ENCODE measurements at regions not wholly inside any gene's neighbourhood (a gene's known extent, or its start where the extent isn't known, plus 50 kb on each side); places are given as distances from the start of the nearest gene placed in this dataset.
"Not testable (repeated sequence)": the region's sequence is repeated elsewhere in the genome, so short reads cannot be mapped to it uniquely, and the experiment has no call there.

DNA sequence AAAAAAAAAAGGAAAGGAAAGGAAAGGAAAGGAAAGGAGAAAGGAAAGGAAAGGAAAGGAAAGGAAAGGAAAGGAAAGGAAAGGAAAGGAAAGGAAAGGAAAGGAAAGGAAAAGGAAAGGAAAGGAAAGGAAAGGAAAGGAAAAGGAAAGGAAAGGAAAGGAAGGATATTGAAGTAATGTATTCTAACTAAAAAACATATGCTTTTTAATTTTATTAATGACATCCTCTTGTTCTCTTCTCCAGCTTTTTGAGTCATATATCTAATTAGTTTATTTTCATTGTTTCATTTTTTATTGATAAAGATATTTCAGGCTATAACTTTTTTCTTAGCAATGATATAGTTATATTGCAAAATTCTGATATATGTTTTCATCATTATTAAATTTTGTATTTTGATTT, 585.8 kb upstream of the ARID1B start:
- H3K4me3 ChIP-seq (ENCODE audit: low read length); H3K27me3 ChIP-seq (ENCODE audit: insufficient read depth, low read length); H3K9me3 ChIP-seq (ENCODE audit: low read length); H3K4me1 ChIP-seq (ENCODE audit: insufficient read depth, low read length); H3K36me3 ChIP-seq (ENCODE audit: insufficient read depth, low read length); H2AFZ ChIP-seq (ENCODE audit: low read depth, low read length): not testable (repeated sequence)

DNA sequence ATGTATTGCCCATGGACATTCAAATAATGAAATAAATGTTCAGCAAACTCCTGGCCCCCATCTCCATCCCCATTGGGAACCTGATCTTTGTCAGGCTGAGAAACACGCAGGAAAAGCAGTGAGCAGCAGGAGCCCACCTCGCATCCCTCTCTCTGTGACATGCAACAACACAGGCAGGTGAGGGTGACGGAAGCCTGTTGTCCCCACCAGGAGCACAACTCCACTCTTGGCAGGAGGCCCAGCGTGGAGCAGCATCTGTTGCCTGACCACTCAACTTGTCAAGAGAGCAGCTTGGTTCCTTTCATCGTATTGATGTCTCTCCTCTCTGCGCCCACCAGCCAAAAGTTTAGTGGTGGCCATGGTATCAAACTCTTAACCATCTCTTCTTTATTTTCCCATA, 586.9 kb upstream of the ARID1B start:
- Histone ChIP-seq H3K9me3 (ENCODE audit: low read length) (no peaks in the 10 kb centered on the region), H2AFZ (ENCODE audit: low read depth, low read length) (no peak overlapping the region), H3K36me3 (ENCODE audit: insufficient read depth, low read length) (no peaks in the 10 kb centered on the region), H3K4me3 (ENCODE audit: low read length) (no peak overlapping the region), H3K4me1 (ENCODE audit: insufficient read depth, low read length) (no peaks in the 10 kb centered on the region), H3K27me3 (ENCODE audit: insufficient read depth, low read length) (no peaks in the 10 kb centered on the region)

DNA sequence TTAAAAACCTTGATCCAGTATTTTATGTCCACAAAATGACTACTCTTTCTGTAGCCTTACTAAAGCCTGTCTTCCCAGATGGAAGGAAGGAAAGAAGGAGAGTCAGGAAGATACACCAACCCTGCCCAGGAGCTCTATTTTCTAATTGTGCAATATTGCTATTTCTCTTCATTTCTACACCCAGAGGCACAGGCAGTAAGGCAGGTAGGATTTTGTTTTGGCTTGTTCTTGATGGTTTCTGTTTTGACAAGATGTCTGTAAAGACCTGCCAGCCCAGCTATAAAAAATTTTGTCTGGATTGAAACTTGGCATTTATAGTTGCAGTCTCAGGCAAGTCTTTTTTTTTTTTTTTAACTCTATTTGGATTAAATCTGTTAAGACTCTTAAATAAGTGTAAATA, 587.5 kb upstream of the ARID1B start:
- Histone ChIP-seq H3K36me3 (ENCODE audit: insufficient read depth, low read length) (no peaks in the 10 kb centered on the region), H3K4me3 (ENCODE audit: low read length) (no peak overlapping the region), H3K4me1 (ENCODE audit: insufficient read depth, low read length) (no peaks in the 10 kb centered on the region), H3K9me3 (ENCODE audit: low read length) (no peaks in the 10 kb centered on the region), H3K27me3 (ENCODE audit: insufficient read depth, low read length) (no peaks in the 10 kb centered on the region), H2AFZ (ENCODE audit: low read depth, low read length) (no peak overlapping the region)

DNA sequence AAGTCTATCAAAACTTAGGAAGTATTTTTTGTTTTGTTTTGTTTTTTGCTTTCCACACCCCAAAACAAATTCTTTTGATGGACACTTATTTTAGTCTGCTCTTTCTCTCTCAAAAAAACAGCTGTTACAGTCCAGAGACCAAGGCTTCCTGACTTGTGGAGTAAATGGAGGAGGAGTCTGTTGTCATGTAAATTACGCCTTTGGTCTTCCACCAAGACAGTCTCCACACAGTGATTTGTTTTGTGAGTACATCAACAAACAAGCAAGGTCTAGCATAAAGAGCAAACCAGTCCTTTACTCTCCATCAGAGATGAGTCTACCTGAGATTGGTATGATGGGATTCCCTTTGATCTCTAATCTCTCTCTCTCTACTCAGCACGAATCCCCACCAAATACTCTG, 588.0 kb upstream of the ARID1B start:
- no peaks in the 10 kb centered on the region for H3K36me3 ChIP-seq (ENCODE audit: insufficient read depth, low read length)
- H2AFZ ChIP-seq (ENCODE audit: low read depth, low read length): no peak overlapping the region
- H3K9me3 ChIP-seq (ENCODE audit: low read length): no peaks in the 10 kb centered on the region
- H3K27me3 ChIP-seq (ENCODE audit: insufficient read depth, low read length): no peaks in the 10 kb centered on the region
- H3K4me3 ChIP-seq (ENCODE audit: low read length): no peak overlapping the region
- no peaks in the 10 kb centered on the region for H3K4me1 ChIP-seq (ENCODE audit: insufficient read depth, low read length)

DNA sequence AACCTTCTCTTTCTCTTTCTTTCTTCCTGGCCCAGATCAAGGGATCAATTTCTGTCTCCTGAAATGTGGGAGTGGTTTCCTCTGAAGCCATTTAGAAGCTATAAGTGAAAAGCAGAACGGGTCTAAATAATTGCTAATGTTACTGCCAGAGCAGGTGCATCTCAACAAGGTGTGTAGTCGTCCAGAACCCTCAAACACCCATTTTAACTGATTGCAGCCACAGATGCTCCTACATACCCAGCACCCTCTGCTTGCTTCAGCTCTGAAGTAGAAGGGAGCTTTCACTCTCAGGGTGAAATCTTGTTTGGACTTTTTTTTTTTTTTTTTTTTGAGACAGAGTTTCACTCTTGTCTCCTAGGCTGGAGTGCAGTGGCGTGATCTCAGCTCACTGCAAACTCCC, 592.1 kb upstream of the ARID1B start:
- H3K4me3 ChIP-seq (ENCODE audit: low read length): no peak overlapping the region
- no peaks in the 10 kb centered on the region for H3K27me3 ChIP-seq (ENCODE audit: insufficient read depth, low read length)
- H3K9me3 ChIP-seq (ENCODE audit: low read length): no peaks in the 10 kb centered on the region
- no peak overlapping the region for H2AFZ ChIP-seq (ENCODE audit: low read depth, low read length)
- no peaks in the 10 kb centered on the region for H3K36me3 ChIP-seq (ENCODE audit: insufficient read depth, low read length)
- no peaks in the 10 kb centered on the region for H3K4me1 ChIP-seq (ENCODE audit: insufficient read depth, low read length)

DNA sequence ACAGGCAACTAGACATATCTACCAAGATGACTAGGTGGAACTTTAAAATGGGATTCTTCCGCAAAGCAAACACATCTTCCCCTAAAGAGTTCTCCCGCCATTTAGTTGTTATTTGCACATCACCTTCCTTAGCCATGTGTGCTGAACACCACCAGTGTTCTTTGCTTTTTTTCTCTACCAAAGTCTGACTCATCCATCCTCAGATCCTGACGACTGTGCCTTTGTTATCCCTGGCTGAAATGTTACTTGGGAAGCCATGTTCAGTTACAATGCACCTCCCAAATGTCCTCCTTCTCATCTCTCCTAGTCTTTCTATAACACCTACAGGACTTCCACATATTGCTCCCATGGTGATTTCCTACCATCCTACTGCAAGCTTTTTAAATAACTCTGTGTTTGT, 593.5 kb upstream of the ARID1B start:
- Histone ChIP-seq H2AFZ (ENCODE audit: low read depth, low read length) (no peak overlapping the region), H3K4me1 (ENCODE audit: insufficient read depth, low read length) (no peaks in the 10 kb centered on the region), H3K9me3 (ENCODE audit: low read length) (no peaks in the 10 kb centered on the region), H3K27me3 (ENCODE audit: insufficient read depth, low read length) (no peaks in the 10 kb centered on the region), H3K36me3 (ENCODE audit: insufficient read depth, low read length) (no peaks in the 10 kb centered on the region), H3K4me3 (ENCODE audit: low read length) (no peak overlapping the region)

DNA sequence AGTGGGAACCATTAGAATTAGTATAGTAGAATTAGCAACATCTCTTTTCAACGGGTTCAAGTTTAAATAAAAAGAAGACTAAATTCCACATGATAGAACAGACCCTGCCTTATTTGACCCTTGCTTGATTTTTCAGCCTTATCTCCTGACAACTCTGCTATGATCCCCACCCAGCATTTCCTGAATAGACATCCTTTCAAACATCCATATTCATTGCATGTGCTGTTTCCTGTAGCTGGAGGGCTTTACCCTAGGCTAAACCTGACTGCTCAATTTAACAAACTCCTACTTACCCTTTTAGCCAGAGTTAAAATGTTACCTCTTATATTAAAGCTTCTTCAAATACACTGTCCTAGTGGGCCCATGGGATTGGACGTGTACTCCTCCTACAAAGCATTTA, 594.8 kb upstream of the ARID1B start:
- Histone ChIP-seq H2AFZ (ENCODE audit: low read depth, low read length) (no peak overlapping the region), H3K27me3 (ENCODE audit: insufficient read depth, low read length) (no peaks in the 10 kb centered on the region), H3K4me3 (ENCODE audit: low read length) (no peak overlapping the region), H3K4me1 (ENCODE audit: insufficient read depth, low read length) (no peaks in the 10 kb centered on the region), H3K36me3 (ENCODE audit: insufficient read depth, low read length) (no peaks in the 10 kb centered on the region), H3K9me3 (ENCODE audit: low read length) (no peaks in the 10 kb centered on the region)

DNA sequence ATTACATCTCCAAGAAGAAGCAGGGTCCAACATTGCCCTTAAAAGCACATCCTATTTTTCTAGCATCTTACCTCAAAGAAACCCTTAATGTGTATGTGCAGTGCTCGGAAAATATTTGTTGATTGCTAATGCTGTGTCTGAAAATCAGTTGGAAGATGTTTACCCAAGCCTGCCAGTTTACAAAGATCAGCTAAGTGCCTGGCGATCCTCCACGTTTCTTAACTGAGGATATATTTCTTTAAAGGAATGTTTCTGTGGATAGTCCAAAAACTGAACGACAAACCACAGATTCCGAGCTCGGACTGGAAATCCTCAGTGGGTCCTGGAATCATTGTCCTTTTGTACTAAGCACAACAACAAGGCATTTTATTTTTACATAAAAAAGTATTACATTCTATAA, 595.7 kb upstream of the ARID1B start:
- H3K9me3 ChIP-seq (ENCODE audit: low read length): no peaks in the 10 kb centered on the region
- H3K36me3 ChIP-seq (ENCODE audit: insufficient read depth, low read length): no peaks in the 10 kb centered on the region
- H3K27me3 ChIP-seq (ENCODE audit: insufficient read depth, low read length): no peaks in the 10 kb centered on the region
- H3K4me3 ChIP-seq (ENCODE audit: low read length): no peak overlapping the region
- H3K4me1 ChIP-seq (ENCODE audit: insufficient read depth, low read length): no peaks in the 10 kb centered on the region
- no peak overlapping the region for H2AFZ ChIP-seq (ENCODE audit: low read depth, low read length)

DNA sequence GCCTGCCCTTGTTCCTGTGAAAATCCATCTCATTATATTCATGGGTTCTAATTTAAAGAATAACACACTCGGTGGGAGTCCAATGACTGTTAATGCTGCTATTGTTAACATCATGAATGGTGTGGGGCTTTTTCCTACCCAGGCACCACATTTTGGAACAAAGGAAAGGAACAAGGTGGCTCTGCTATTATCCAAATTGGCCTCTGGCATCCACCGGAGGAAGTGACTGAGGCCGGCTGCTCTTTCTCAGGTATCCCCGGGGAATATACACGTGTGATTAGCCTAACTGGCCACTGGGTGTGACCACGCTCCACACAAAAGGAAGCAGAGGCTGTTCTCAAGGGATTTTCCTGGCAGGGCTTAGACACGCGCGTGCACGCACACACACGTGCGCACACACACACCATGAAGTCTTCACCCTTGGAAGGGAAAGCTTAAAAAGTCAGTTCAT, 601.2 kb upstream of the ARID1B start:
- Histone ChIP-seq H3K9me3 (ENCODE audit: low read length) (no peaks in the 10 kb centered on the region), H3K4me1 (ENCODE audit: insufficient read depth, low read length) (no peaks in the 10 kb centered on the region), H2AFZ (ENCODE audit: low read depth, low read length) (no peak overlapping the region), H3K27me3 (ENCODE audit: insufficient read depth, low read length) (no peaks in the 10 kb centered on the region), H3K36me3 (ENCODE audit: insufficient read depth, low read length) (no peaks in the 10 kb centered on the region), H3K4me3 (ENCODE audit: low read length) (no peak overlapping the region)

DNA sequence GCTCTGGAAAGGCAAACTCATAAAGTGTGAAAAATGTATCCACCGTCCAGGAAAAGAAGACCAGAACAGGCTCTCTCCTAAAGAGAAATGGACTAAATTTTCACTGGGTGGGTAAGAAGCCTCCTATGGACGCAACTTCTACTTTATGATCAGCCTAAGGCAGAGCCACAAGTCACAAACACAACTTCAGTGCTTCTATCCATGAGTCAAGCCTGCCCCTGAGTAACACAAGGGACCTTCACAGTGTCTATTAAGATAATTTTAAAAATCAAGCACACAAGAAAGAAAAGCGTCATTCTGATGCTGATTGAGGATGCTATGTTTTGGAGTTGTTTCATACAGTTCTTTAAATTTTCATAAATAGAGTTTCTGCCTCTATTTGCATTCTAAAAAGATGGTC, 601.7 kb upstream of the ARID1B start:
- no peak overlapping the region for H3K4me3 ChIP-seq (ENCODE audit: low read length)
- no peaks in the 10 kb centered on the region for H3K27me3 ChIP-seq (ENCODE audit: insufficient read depth, low read length)
- no peaks in the 10 kb centered on the region for H3K9me3 ChIP-seq (ENCODE audit: low read length)
- H3K4me1 ChIP-seq (ENCODE audit: insufficient read depth, low read length): no peaks in the 10 kb centered on the region
- H2AFZ ChIP-seq (ENCODE audit: low read depth, low read length): no peak overlapping the region
- H3K36me3 ChIP-seq (ENCODE audit: insufficient read depth, low read length): no peaks in the 10 kb centered on the region

DNA sequence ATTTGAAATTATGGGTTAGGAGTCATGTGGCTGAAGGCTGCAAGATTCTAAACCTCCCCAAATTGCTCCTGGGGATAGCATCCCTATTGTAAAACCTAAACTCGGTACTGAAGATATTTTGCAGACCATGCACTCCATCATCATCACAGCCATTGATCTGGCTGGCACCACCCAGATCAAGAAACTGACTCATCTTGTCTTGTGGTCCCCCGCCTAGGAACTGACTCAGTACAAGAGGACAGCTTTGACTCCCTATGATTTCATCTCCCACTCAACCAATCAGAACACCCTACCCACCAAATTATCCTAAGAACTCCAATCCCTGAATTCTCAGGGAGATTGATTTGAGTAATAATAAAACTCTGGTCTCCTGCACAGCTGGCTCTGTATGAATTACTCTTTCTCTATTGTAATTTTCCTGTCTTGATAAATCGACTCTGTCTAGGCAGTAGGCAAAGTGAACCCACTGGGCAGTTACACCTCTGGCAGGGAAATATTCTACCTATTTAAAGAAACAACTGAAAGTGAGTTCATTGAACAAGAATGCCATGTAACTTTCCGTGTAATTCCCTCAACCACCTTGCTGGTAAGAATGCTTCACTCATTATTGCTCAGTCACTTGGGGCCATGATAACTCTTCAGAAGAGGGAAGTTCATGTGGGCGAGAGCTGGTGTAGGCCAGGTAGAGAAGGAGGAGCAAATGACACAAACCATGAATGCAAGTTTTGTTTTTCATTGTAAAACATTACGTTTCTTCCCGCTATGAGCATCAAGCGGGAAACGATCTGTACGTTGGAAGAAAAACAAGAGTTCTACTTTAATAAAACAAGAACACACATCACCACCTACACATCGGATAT, 602.9 kb upstream of the ARID1B start:
- H3K9me3 ChIP-seq (ENCODE audit: low read length): no peaks in the 10 kb centered on the region
- H2AFZ ChIP-seq (ENCODE audit: low read depth, low read length): no peak overlapping the region
- no peaks in the 10 kb centered on the region for H3K36me3 ChIP-seq (ENCODE audit: insufficient read depth, low read length)
- H3K4me3 ChIP-seq (ENCODE audit: low read length): no peak overlapping the region
- H3K4me1 ChIP-seq (ENCODE audit: insufficient read depth, low read length): no peaks in the 10 kb centered on the region
- no peaks in the 10 kb centered on the region for H3K27me3 ChIP-seq (ENCODE audit: insufficient read depth, low read length)

DNA sequence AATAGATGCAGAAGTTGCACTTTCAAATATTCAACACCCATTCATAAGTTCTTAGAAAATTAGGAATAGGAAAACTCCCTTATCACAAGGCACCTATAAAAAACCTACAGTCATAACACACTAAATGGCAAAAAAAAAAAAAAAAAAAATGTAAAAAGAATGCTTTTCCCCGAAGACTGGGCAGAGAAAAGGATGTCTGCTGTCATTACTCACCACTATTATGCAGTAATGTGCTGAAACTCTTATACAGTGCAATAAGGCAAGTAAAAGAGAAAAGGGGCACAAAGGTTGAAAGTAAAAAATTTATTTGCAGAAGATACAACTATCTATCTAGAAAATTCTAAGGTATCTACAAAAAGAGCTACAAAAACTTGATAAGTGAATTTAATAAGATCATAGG, 607.8 kb upstream of the ARID1B start:
- Histone ChIP-seq H3K4me3 (ENCODE audit: low read length) (no peak overlapping the region), H3K4me1 (ENCODE audit: insufficient read depth, low read length) (no peaks in the 10 kb centered on the region), H3K36me3 (ENCODE audit: insufficient read depth, low read length) (no peaks in the 10 kb centered on the region), H3K9me3 (ENCODE audit: low read length) (no peaks in the 10 kb centered on the region), H2AFZ (ENCODE audit: low read depth, low read length) (no peak overlapping the region), H3K27me3 (ENCODE audit: insufficient read depth, low read length) (no peaks in the 10 kb centered on the region)

DNA sequence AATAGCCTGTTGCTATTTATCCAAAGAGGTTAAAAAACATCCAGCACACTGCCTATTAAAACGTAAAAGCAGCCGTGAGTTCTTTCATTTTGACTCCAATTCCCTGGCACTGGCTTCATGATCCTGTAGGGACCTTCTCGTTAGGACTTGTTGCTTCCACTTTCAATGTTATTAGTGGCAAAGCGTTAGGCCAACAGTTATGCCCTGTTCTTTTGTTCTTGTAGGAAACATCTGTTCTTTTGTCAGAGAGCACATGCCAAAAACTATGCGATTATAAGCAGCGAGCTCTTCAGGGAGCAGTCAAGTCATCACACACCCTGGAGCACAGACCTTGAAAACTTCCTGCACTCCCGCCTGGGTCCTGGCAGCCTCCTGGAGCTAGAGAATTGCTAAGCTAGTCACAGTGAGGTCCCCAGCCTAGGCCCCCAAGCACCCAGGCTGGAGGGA, 609.5 kb upstream of the ARID1B start:
- no peaks in the 10 kb centered on the region for H3K27me3 ChIP-seq (ENCODE audit: insufficient read depth, low read length)
- no peaks in the 10 kb centered on the region for H3K36me3 ChIP-seq (ENCODE audit: insufficient read depth, low read length)
- no peaks in the 10 kb centered on the region for H3K9me3 ChIP-seq (ENCODE audit: low read length)
- H3K4me3 ChIP-seq (ENCODE audit: low read length): no peak overlapping the region
- no peak overlapping the region for H2AFZ ChIP-seq (ENCODE audit: low read depth, low read length)
- H3K4me1 ChIP-seq (ENCODE audit: insufficient read depth, low read length): no peaks in the 10 kb centered on the region
